ENCODE measurements at regions not wholly inside any gene's neighbourhood (a gene's known extent, or its start where the extent isn't known, plus 50 kb on each side); places are given as distances from the start of the nearest gene placed in this dataset.

DNA sequence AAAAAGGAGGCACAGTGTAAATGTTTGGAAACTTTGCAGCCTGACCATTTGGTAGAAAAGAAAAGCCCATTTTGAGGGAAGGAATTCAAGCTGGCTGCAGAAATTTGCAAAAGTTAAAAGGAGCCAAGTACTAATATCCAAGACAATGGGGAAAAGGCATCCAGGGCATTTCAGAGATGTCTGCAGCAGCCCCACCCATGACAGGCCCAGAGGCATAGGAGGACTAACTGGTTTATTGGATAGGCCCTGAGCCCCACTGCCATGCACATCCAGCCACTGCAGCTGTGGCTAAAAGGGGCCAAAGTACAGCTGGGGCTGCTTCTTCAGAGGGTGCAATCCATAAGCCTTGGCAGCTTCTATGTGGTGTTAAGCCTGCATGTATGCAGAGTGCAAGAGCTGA, 104.9 kb downstream of the HS3ST1 start (continued):
- TF ChIP-seq CHD2 (IDR thresholded peaks at IDR 0.05; ENCODE audit: low read length) = no peak
- no peak for TF ChIP-seq RBBP5 (IDR thresholded peaks at IDR 0.05; ENCODE audit: borderline replicate concordance, low read depth, low read length)
- no peak for TF ChIP-seq KDM1A (IDR thresholded peaks at IDR 0.05; ENCODE audit: borderline replicate concordance, low read length)
- no peak for TF ChIP-seq BACH1 (IDR thresholded peaks at IDR 0.05; ENCODE audit: low read length)

All from H1 (cell line).